IgD-negative memory B cell (primary cell): ENCODE measurements at regions not wholly inside any gene's neighbourhood (a gene's known extent, or its start where the extent isn't known, plus 50 kb on each side); places are given as distances from the start of the nearest gene placed in this dataset.

Experiments
- H3K27ac Mint-ChIP-seq, 3 donors: one replicate each; pipeline ENCODE4 v1.8.0; 2020 to 2022; ENCODE audit warnings: mild to moderate bottlenecking in 3 of 3, mixed read lengths in 3 of 3, moderate library complexity in 1 of 3
- H3K27me3 Mint-ChIP-seq: one replicate; pipeline ENCODE4 v1.8.0; 2021; ENCODE audit warnings: mixed read lengths
- H3K36me3 Mint-ChIP-seq: one replicate; pipeline ENCODE4 v1.8.0; 2020; ENCODE audit warnings: mild to moderate bottlenecking, mixed read lengths
- H3K4me1 Mint-ChIP-seq, 3 donors: one replicate each; pipeline ENCODE4 v1.8.0; 2020 to 2022; ENCODE audit warnings: mixed read lengths in 3 of 3, mild to moderate bottlenecking in 1 of 3
- H3K4me3 Mint-ChIP-seq, 4 donors: one replicate each; pipeline ENCODE4 v1.8.0; 2020 to 2022; ENCODE audit warnings: mild to moderate bottlenecking in 4 of 4, mixed read lengths in 4 of 4, moderate library complexity in 3 of 4
- H3K9me3 Mint-ChIP-seq, 3 donors: one replicate each; pipeline ENCODE4 v1.8.0; 2020 to 2021; ENCODE audit warnings: mixed read lengths in 3 of 3, mild to moderate bottlenecking in 1 of 3

DNA sequence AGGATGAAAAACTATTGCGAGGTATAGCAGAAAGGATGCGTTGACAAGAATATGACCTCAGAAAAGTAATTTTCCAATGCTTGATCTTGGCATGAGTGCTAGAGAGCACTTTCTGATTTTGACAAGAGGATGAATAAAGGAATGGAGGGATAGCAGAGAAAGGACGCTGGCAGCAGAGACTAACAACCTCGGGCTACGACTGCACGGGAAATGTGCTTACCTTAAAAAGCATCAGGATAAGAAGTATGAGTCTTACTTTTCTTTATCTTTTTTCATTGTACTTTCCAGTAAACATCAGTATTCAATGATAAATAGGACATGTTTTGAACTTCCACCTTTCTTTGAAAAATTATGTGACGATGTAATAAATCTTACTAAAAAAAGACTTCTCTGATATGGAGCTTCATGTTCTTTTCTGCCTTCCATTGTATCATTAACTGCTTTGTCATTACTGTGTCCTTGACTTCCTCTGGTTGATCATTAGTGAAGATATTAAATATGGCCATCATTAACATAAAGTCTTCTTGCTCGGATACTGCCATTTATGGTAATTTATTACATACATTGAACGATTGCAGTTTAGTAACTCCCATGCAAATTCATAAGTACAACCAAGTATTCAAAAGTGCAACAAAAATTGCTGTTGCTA lies 265.6 kb downstream of the DSEL start:
- H3K4me3 Mint-ChIP-seq = no peak overlapping the region
- no peaks in the 10 kb centered on the region for H3K4me1 Mint-ChIP-seq
- H3K9me3 Mint-ChIP-seq = no peaks in the 10 kb centered on the region
- H3K36me3 Mint-ChIP-seq = no peaks in the 10 kb centered on the region
- H3K27me3 Mint-ChIP-seq = no peaks in the 10 kb centered on the region
- H3K27ac Mint-ChIP-seq = no peak overlapping the region

DNA sequence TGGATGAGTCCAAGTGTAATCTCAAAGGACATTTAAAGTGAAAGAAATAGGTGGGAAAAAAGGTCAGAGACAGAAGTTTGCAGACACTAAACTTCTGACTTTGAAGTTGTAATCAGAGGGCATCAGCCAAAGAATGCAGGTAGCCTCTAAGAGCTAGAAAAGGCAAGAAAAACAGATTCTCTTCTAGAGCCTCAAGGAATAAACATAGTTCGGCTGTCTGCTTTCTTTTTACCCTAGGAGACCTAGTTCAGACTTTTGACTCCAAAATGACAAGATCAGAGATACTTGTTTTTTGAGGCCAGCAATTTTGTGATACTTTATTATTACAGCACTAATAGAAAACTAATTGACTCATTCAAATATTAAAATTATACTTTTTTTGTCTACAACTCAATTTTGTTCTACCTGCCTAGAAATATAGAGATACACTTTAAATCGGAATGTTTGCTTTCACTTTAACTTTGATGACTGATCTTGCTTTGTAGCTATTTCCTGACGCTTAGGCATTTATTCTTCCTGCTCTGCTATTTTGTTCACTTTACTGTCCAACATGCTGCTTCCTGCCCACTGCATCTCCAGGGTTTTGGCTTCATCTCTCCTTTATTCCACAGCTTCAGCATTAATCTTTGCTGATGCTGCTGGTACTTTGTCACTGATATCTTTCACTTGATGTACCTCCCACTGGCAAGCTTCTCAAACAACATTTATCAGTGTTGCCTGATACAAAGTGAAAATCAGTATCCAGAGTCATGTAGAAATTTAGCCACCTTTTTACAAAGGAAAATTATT lies 272.5 kb downstream of the DSEL start:
- Mint-ChIP-seq H3K4me3 (peak overlapping the region in 3 of 4 donors; percentile 13 to 72 (median 50)), H3K9me3 (no peaks in the 10 kb centered on the region), H3K4me1 (peaks cover 3 to 7% (median 4%) of the 10 kb centered on the region in 3 donors), H3K27me3 (no peaks in the 10 kb centered on the region), H3K27ac (no peak overlapping the region), H3K36me3 (peaks cover 1% of the 10 kb centered on the region)

DNA sequence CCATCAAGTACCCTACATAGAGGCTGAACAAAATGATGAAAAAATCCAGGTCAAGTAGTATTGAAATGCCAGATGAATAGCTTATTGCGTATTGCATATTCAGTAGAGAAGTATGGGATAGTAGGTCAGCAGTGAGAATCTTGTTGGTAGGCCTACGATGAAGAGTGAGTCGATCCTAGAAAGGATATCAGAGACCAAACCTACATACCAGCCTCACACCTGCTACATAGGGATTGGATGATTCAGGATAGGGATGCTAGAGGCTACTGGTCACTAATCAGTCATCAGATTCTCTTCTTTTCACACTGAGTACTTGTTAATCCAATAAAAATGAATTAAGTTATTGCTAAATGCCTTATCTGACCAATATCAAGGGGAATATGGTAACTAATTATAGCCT lies 274.5 kb downstream of the DSEL start:
- Mint-ChIP-seq H3K27me3 (no peaks in the 10 kb centered on the region), H3K4me3 (no peak overlapping the region), H3K36me3 (peaks cover 1% of the 10 kb centered on the region), H3K27ac (no peak overlapping the region), H3K9me3 (no peaks in the 10 kb centered on the region), H3K4me1 (peaks cover 3 to 7% (median 4%) of the 10 kb centered on the region in 3 donors)

DNA sequence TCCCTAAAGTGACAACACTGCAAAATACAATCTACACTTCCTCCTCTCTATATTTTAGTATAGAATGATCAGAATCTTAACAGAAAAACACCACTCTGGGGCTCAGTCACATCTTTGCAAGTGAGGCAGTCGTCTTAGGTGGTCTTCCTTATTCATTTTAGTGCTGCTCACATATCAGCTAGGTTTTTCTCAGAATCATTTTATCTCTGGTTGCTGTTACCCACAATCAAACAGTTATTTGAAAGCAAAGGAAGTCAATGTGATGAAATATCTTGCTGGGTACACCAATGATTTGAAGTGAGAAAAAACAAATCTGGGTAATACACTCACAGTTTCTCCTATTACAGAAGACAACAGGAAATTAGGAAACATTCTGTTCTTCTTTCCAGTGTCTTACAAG lies 275.2 kb downstream of the DSEL start:
- H3K4me1 Mint-ChIP-seq = peaks cover 3 to 7% (median 4%) of the 10 kb centered on the region in 3 donors
- no peaks in the 10 kb centered on the region for H3K9me3 Mint-ChIP-seq
- no peaks in the 10 kb centered on the region for H3K27me3 Mint-ChIP-seq
- H3K4me3 Mint-ChIP-seq = no peak overlapping the region
- no peak overlapping the region for H3K27ac Mint-ChIP-seq
- H3K36me3 Mint-ChIP-seq = peaks cover 1% of the 10 kb centered on the region

DNA sequence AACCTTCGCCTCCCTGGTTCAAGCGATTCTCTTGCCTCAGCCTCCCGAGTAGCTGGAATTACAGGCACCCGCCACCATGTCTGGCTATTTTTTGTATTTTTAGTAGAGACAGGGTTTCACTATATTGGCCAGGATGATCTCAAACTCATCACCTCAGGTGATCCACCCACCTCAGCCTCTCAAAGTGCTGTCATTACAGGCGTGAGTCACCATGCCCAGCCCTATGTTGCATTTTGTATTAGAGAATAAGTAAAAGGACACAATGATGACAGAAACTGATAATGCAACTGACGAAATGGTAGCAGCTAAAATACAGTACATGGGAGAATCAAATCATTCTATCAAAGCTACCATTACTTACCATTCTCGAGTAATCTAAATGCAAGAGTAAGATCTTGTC lies 276.7 kb downstream of the DSEL start:
- H3K4me1 Mint-ChIP-seq = peaks cover 3 to 7% (median 4%) of the 10 kb centered on the region in 3 donors
- H3K36me3 Mint-ChIP-seq = peaks cover 1% of the 10 kb centered on the region
- H3K4me3 Mint-ChIP-seq = no peak overlapping the region
- H3K27me3 Mint-ChIP-seq = no peaks in the 10 kb centered on the region
- no peak overlapping the region for H3K27ac Mint-ChIP-seq
- H3K9me3 Mint-ChIP-seq = no peaks in the 10 kb centered on the region

- Mint-ChIP-seq H3K27ac (no peak overlapping the region), H3K27me3 (no peaks in the 10 kb centered on the region), H3K4me3 (no peak overlapping the region), H3K4me1 (no peaks in the 10 kb centered on the region), H3K36me3 (no peaks in the 10 kb centered on the region), H3K9me3 (peaks cover 0 to 2% (median 0%) of the 10 kb centered on the region in 3 donors)
These were observed 283.5 kb downstream of the DSEL start for GRCh38 chr18:67232991-67233390.

- Mint-ChIP-seq H3K27ac (no peak overlapping the region), H3K4me3 (no peak overlapping the region), H3K36me3 (no peaks in the 10 kb centered on the region), H3K4me1 (no peaks in the 10 kb centered on the region), H3K27me3 (no peaks in the 10 kb centered on the region), H3K9me3 (peaks cover 0 to 2% (median 0%) of the 10 kb centered on the region in 3 donors)
These were observed 284.1 kb downstream of the DSEL start for GRCh38 chr18:67232406-67232805.

DNA sequence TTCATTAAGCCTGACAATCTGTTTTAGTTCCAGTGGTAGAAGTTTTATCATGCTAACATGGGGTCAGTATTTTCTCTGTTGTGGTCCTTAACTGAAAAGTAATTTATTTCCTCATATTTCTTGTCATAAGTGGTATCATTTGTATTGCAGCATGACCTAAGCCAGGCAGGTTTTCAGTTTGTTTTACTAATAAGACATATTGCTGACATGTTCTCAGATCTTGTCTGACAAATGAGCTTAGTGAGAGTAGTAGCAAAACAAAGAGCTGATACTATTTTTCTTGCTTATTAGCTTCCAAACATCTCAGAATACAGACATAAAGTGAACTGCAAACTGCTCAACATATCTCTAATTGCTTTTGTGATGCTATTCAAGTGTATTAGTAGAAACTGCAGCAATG lies 293.6 kb downstream of the DSEL start:
- Mint-ChIP-seq H3K4me3 (no peak overlapping the region), H3K27me3 (no peaks in the 10 kb centered on the region), H3K36me3 (no peaks in the 10 kb centered on the region), H3K4me1 (no peaks in the 10 kb centered on the region), H3K27ac (no peak overlapping the region), H3K9me3 (no peaks in the 10 kb centered on the region)

- no peak overlapping the region for H3K4me3 Mint-ChIP-seq
- no peaks in the 10 kb centered on the region for H3K36me3 Mint-ChIP-seq
- H3K9me3 Mint-ChIP-seq = no peaks in the 10 kb centered on the region
- no peak overlapping the region for H3K27ac Mint-ChIP-seq
- no peaks in the 10 kb centered on the region for H3K27me3 Mint-ChIP-seq
- no peaks in the 10 kb centered on the region for H3K4me1 Mint-ChIP-seq
These were observed 296.7 kb downstream of the DSEL start for GRCh38 chr18:67219821-67220220.

DNA sequence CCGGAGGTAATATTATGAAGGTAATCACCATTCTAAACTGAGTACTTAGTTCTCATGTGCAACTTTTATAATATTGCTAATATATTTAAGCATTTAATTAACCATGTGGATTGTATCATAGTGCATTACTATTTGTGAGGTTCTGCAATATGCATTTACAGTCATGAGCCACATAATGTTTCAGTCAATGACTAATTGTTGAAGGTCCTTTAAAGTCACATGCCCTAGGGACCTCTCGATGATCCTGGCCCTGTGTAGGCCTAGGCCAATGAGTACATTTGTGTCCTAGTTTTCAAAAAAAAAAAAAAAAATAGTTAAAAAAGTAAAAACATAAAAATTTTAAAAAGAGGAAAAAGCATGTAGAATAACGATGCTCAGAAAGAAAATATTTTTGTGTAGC lies 298.0 kb downstream of the DSEL start:
- no peak overlapping the region for H3K27ac Mint-ChIP-seq
- no peaks in the 10 kb centered on the region for H3K4me1 Mint-ChIP-seq
- H3K27me3 Mint-ChIP-seq = no peaks in the 10 kb centered on the region
- H3K36me3 Mint-ChIP-seq = no peaks in the 10 kb centered on the region
- H3K9me3 Mint-ChIP-seq = no peaks in the 10 kb centered on the region
- no peak overlapping the region for H3K4me3 Mint-ChIP-seq

GRCh38 chr18:67217551-67218166 lies 298.9 kb downstream of the DSEL start:
- no peaks in the 10 kb centered on the region for H3K9me3 Mint-ChIP-seq
- no peaks in the 10 kb centered on the region for H3K4me1 Mint-ChIP-seq
- H3K4me3 Mint-ChIP-seq = no peak overlapping the region
- no peak overlapping the region for H3K27ac Mint-ChIP-seq
- H3K36me3 Mint-ChIP-seq = no peaks in the 10 kb centered on the region
- H3K27me3 Mint-ChIP-seq = no peaks in the 10 kb centered on the region

DNA sequence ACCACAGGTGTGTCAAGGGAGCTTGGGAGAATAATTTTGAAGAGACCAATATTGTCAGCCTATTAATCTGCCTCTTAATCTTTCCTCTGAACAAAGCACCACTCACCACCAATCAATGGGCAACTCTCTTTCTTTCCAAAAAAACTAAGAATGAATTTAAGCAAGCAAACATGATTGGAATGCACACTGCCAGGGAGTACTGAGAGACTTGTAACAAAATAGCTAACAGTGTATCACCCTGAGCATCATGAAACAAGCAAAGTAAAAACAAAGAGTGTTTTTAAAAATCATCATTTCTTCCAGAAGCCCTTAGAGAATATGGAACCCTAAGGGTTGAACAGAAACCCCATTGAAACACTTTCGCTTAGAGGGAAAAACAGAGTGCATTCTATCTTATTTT lies 299.7 kb downstream of the DSEL start:
- no peaks in the 10 kb centered on the region for H3K36me3 Mint-ChIP-seq
- no peak overlapping the region for H3K27ac Mint-ChIP-seq
- no peaks in the 10 kb centered on the region for H3K9me3 Mint-ChIP-seq
- H3K27me3 Mint-ChIP-seq = no peaks in the 10 kb centered on the region
- H3K4me3 Mint-ChIP-seq = no peak overlapping the region
- H3K4me1 Mint-ChIP-seq = no peaks in the 10 kb centered on the region

DNA sequence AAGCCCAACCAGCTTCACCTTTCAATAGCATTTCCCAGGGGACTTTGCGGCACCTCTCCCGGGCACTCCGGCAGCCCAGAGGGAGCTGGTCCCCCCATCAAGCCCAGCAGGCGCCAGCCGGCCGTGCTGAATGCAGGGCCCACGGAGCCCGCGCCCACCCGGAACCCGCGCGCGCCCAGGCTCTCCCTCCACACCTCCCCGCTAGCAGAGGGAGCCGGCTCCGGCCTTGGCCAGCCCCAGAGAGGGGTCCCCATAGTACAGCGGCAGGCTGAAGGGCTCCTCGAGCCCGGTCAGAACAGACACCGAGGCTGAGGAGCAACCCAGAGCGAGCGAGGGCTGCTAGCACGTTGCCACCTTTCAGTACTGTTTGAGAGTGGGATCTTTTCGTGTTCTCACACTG lies 300.8 kb downstream of the DSEL start:
- no peak overlapping the region for H3K4me3 Mint-ChIP-seq
- H3K27me3 Mint-ChIP-seq = no peaks in the 10 kb centered on the region
- H3K4me1 Mint-ChIP-seq = no peaks in the 10 kb centered on the region
- no peaks in the 10 kb centered on the region for H3K36me3 Mint-ChIP-seq
- H3K9me3 Mint-ChIP-seq = no peaks in the 10 kb centered on the region
- no peak overlapping the region for H3K27ac Mint-ChIP-seq

DNA sequence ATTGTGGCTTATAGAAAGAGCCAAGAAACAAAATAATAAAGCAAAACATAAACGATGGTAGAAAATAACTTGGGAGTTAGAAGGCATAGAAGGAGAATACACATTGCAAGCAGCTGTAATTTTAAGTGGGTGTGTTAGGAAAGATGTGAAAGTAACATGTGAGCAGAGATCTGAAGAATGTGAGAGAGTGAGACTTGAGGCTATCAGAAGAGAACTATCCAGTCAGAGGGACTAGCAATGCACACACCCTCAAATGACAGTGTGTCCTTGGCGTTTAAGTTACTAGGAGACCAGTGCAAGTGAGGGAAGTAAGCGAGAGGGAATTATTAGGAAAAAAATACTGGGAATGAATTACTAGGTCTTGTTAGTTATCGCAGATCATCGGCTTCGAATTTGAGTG lies 304.9 kb downstream of the DSEL start:
- Mint-ChIP-seq H3K27ac (no peak overlapping the region), H3K9me3 (no peaks in the 10 kb centered on the region), H3K4me3 (no peak overlapping the region), H3K36me3 (no peaks in the 10 kb centered on the region), H3K4me1 (no peaks in the 10 kb centered on the region), H3K27me3 (no peaks in the 10 kb centered on the region)

- Mint-ChIP-seq H3K27me3 (no peaks in the 10 kb centered on the region), H3K9me3 (no peaks in the 10 kb centered on the region), H3K27ac (no peak overlapping the region), H3K4me1 (no peaks in the 10 kb centered on the region), H3K36me3 (no peaks in the 10 kb centered on the region), H3K4me3 (no peak overlapping the region)
These were observed 315.9 kb downstream of the DSEL start for GRCh38 chr18:67200665-67201064.
